ENCODE measurements at regions not wholly inside any gene's neighbourhood (a gene's known extent, or its start where the extent isn't known, plus 50 kb on each side); places are given as distances from the start of the nearest gene placed in this dataset.

GRCh38 chr5:114070093-114070722 is 291.7 kb upstream of the KCNN2 start:
- Histone ChIP-seq H3K27ac (no peak overlapping the region), H3K4me1 (ENCODE audit: low read depth) (peaks cover 25% of the 10 kb centered on the region), H3K4me3 (no peak overlapping the region), H3K9me3 (ENCODE audit: low read depth) (no peaks in the 10 kb centered on the region), H3K27me3 (no peaks in the 10 kb centered on the region), H3K36me3 (no peaks in the 10 kb centered on the region)
- DNase-seq (ENCODE audit: low read depth in 1 of 2, low spot score in 1 of 2), result no peak
- TF ChIP-seq CTCF (IDR thresholded peaks at IDR 0.05; ENCODE audit: low read depth, low read length), result no peak

- no peak for TF ChIP-seq CTCF (IDR thresholded peaks at IDR 0.05; ENCODE audit: low read depth, low read length)
- Histone ChIP-seq H3K36me3 (no peaks in the 10 kb centered on the region), H3K4me3 (no peak overlapping the region), H3K27ac (no peak overlapping the region), H3K4me1 (ENCODE audit: low read depth) (no peaks in the 10 kb centered on the region), H3K27me3 (no peaks in the 10 kb centered on the region), H3K9me3 (ENCODE audit: low read depth) (no peaks in the 10 kb centered on the region)
- DNase-seq (ENCODE audit: low read depth in 1 of 2, low spot score in 1 of 2), result no peak
Measured at GRCh38 chr5:114089259-114089658, 272.6 kb upstream of the KCNN2 start.

GRCh38 chr5:114097570-114097969 is 264.3 kb upstream of the KCNN2 start:
- no peak overlapping the region for H3K4me3 ChIP-seq
- no peaks in the 10 kb centered on the region for H3K36me3 ChIP-seq
- no peaks in the 10 kb centered on the region for H3K9me3 ChIP-seq (ENCODE audit: low read depth)
- DNase-seq (ENCODE audit: low read depth in 1 of 2, low spot score in 1 of 2), result peak in 1 of 2 donors; percentile 0
- H3K4me1 ChIP-seq (ENCODE audit: low read depth), result no peaks in the 10 kb centered on the region
- no peaks in the 10 kb centered on the region for H3K27me3 ChIP-seq
- H3K27ac ChIP-seq, result no peak overlapping the region
- no peak for TF ChIP-seq CTCF (IDR thresholded peaks at IDR 0.05; ENCODE audit: low read depth, low read length)

- DNase-seq (ENCODE audit: low read depth in 1 of 2, low spot score in 1 of 2), result no peak
- Histone ChIP-seq H3K27ac (no peak overlapping the region), H3K4me3 (no peak overlapping the region), H3K9me3 (ENCODE audit: low read depth) (no peaks in the 10 kb centered on the region), H3K36me3 (no peaks in the 10 kb centered on the region), H3K27me3 (no peaks in the 10 kb centered on the region), H3K4me1 (ENCODE audit: low read depth) (no peaks in the 10 kb centered on the region)
- TF ChIP-seq CTCF (IDR thresholded peaks at IDR 0.05; ENCODE audit: low read depth, low read length), result no peak
Measured at GRCh38 chr5:114099161-114099560, 262.7 kb upstream of the KCNN2 start.

GRCh38 chr5:114101153-114101552 is 260.7 kb upstream of the KCNN2 start:
- no peaks in the 10 kb centered on the region for H3K9me3 ChIP-seq (ENCODE audit: low read depth)
- DNase-seq (ENCODE audit: low read depth in 1 of 2, low spot score in 1 of 2), result peak; percentile 67 to 70
- H3K27me3 ChIP-seq, result no peaks in the 10 kb centered on the region

More at GRCh38 chr5:114101153-114101552, 260.7 kb upstream of the KCNN2 start:
- H3K4me1 ChIP-seq (ENCODE audit: low read depth), result no peaks in the 10 kb centered on the region
- H3K4me3 ChIP-seq, result no peak overlapping the region
- no peaks in the 10 kb centered on the region for H3K36me3 ChIP-seq
- no peak overlapping the region for H3K27ac ChIP-seq
- TF ChIP-seq CTCF (IDR thresholded peaks at IDR 0.05; ENCODE audit: low read depth, low read length), result peak; percentile 57
